Neutrophil (primary cell): ENCODE measurements at regions not wholly inside any gene's neighbourhood (a gene's known extent, or its start where the extent isn't known, plus 50 kb on each side); places are given as distances from the start of the nearest gene placed in this dataset.
"Not testable (repeated sequence)": the region's sequence is repeated elsewhere in the genome, so short reads cannot be mapped to it uniquely, and the experiment has no call there.

ENCODE experiments used
- H3K27ac ChIP-seq: fragments of 200-600 bp; sonication (generic); 2 replicates; pipeline ENCODE4 v1.5.1; 2016; ENCODE audit warnings: mild to moderate bottlenecking, moderate library complexity
- H3K27me3 ChIP-seq: fragments of 200-600 bp; sonication (generic); 2 replicates; pipeline ENCODE4 v1.6.0; 2016; ENCODE audit warnings: mild to moderate bottlenecking
- H3K36me3 ChIP-seq: fragments of 200-600 bp; sonication (generic); 2 replicates; pipeline ENCODE4 v1.5.1; 2017
- H3K4me1 ChIP-seq, 2 experiments: fragments of 200-600 bp in 1 of 2; sonication (generic) in 1 of 2; 1 replicate in 1 of 2; 2 replicates in 1 of 2; pipeline versions ENCODE4 v1.5.1 to v1.6.1; 2013 to 2016; ENCODE audit warnings: low read depth in 1 of 2, low read length in 1 of 2, mild to moderate bottlenecking in 1 of 2, moderate library complexity in 1 of 2; ENCODE audit not compliant: control insufficient read depth in 1 of 2, insufficient read depth in 1 of 2
- H3K4me3 ChIP-seq, 2 experiments: fragments of 200-600 bp in 1 of 2; sonication (generic) in 1 of 2; 1 replicate in 1 of 2; 2 replicates in 1 of 2; pipeline ENCODE4 v1.5.1; 2013 to 2016; ENCODE audit warnings: low read depth in 1 of 2, low read length in 1 of 2, mild to moderate bottlenecking in 1 of 2, moderate library complexity in 1 of 2
- H3K9me3 ChIP-seq: fragments of 200-600 bp; sonication (generic); 2 replicates; pipeline ENCODE4 v1.5.1; 2016
- CTCF ChIP-seq: fragments of 200-600 bp; sonication (generic); IDR thresholded peaks from 2 replicates; pipeline ENCODE4 v1.5.1; 2016; ENCODE audit warnings: antibody characterized with exemption

- no peaks in the 10 kb centered on the region for H3K9me3 ChIP-seq
- no peak overlapping the region for H3K4me3 ChIP-seq
- TF ChIP-seq CTCF: no peak
- no peaks in the 10 kb centered on the region for H3K4me1 ChIP-seq
- H3K27me3 ChIP-seq: no peaks in the 10 kb centered on the region
- H3K27ac ChIP-seq: no peak overlapping the region
- no peaks in the 10 kb centered on the region for H3K36me3 ChIP-seq
These were observed 118.2 kb downstream of the LEPR start for GRCh38 chr1:65538664-65539063.

- no peak overlapping the region for H3K27ac ChIP-seq
- H3K27me3 ChIP-seq: no peaks in the 10 kb centered on the region
- no peaks in the 10 kb centered on the region for H3K9me3 ChIP-seq
- H3K4me1 ChIP-seq: no peaks in the 10 kb centered on the region
- no peak overlapping the region for H3K4me3 ChIP-seq
- no peaks in the 10 kb centered on the region for H3K36me3 ChIP-seq
- no peak for TF ChIP-seq CTCF
These were observed 119.0 kb downstream of the LEPR start for GRCh38 chr1:65539266-65540131.

GRCh38 chr1:65541161-65541560, 120.7 kb downstream of the LEPR start:
- Histone ChIP-seq H3K9me3 (no peaks in the 10 kb centered on the region), H3K4me1 (no peaks in the 10 kb centered on the region), H3K36me3 (no peaks in the 10 kb centered on the region), H3K27ac (no peak overlapping the region), H3K27me3 (no peaks in the 10 kb centered on the region), H3K4me3 (no peak overlapping the region)
- no peak for TF ChIP-seq CTCF

GRCh38 chr1:65541865-65542264, 121.4 kb downstream of the LEPR start:
- no peaks in the 10 kb centered on the region for H3K27me3 ChIP-seq
- H3K4me1 ChIP-seq: no peaks in the 10 kb centered on the region
- H3K36me3 ChIP-seq: no peaks in the 10 kb centered on the region
- no peak overlapping the region for H3K4me3 ChIP-seq
- no peak for TF ChIP-seq CTCF
- no peaks in the 10 kb centered on the region for H3K9me3 ChIP-seq
- H3K27ac ChIP-seq: no peak overlapping the region

- H3K4me1 ChIP-seq, H3K27ac ChIP-seq, H3K4me3 ChIP-seq, H3K9me3 ChIP-seq, H3K27me3 ChIP-seq, H3K36me3 ChIP-seq: not testable (repeated sequence)
These were observed 122.1 kb downstream of the LEPR start for GRCh38 chr1:65542592-65542991.

GRCh38 chr1:65550306-65551010, 130.0 kb downstream of the LEPR start:
- H3K4me3 ChIP-seq, H3K4me1 ChIP-seq, H3K27ac ChIP-seq, H3K27me3 ChIP-seq, H3K9me3 ChIP-seq, H3K36me3 ChIP-seq: not testable (repeated sequence)

GRCh38 chr1:65552484-65552883, 132.0 kb downstream of the LEPR start:
- not testable (repeated sequence) for H3K4me3 ChIP-seq, H3K36me3 ChIP-seq, H3K4me1 ChIP-seq, H3K27me3 ChIP-seq, H3K9me3 ChIP-seq, H3K27ac ChIP-seq

GRCh38 chr1:65554086-65554764, 133.8 kb downstream of the LEPR start:
- H3K27me3 ChIP-seq, H3K4me1 ChIP-seq, H3K9me3 ChIP-seq, H3K36me3 ChIP-seq, H3K27ac ChIP-seq, H3K4me3 ChIP-seq: not testable (repeated sequence)
